HEK293 (cell line): ENCODE measurements at regions not wholly inside any gene's neighbourhood (a gene's known extent, or its start where the extent isn't known, plus 50 kb on each side); places are given as distances from the start of the nearest gene placed in this dataset.

Source experiments
- CTCF ChIA-PET: fragments of 350-600 bp; formaldehyde crosslinking; extraction: SDS; loops from one replicate; lab custom pipeline; 2021; ENCODE audit warnings: antibody characterized with exemption; lab: Yijun Ruan, JAX
- POLR2A ChIA-PET: fragments of 300-600 bp; formaldehyde crosslinking; extraction: SDS; loops from one replicate; lab custom pipeline; 2020; ENCODE audit warnings: antibody characterized with exemption, inconsistent platforms; lab: Yijun Ruan, JAX
- H3K27ac ChIP-seq: fragments of 200-500 bp; sonication (Bioruptor generic); 2 replicates; pipeline ENCODE4 v1.5.1; 2014; ENCODE audit warnings: low read depth, low read length, control low read depth, inconsistent platforms; ENCODE audit errors: extremely low read depth
- H3K36me3 ChIP-seq, 2 experiments: fragments of 200-500 bp in 1 of 2; sonication (Bioruptor generic) in 1 of 2; 1 replicate in 1 of 2; 2 replicates in 1 of 2; pipeline ENCODE4 v1.5.1; 2014 to 2017; ENCODE audit warnings: inconsistent platforms in 2 of 2, low read length in 2 of 2; ENCODE audit not compliant: control insufficient read depth in 2 of 2, insufficient read depth in 1 of 2
- H3K4me1 ChIP-seq: fragments of 200-500 bp; sonication (Bioruptor generic); 2 replicates; pipeline ENCODE4 v1.5.1; 2014; ENCODE audit warnings: mild to moderate bottlenecking, low read length, inconsistent platforms; ENCODE audit not compliant: control insufficient read depth, insufficient read depth
- H3K4me3 ChIP-seq: 2 replicates; pipeline ENCODE4 v1.5.1; 2011; ENCODE audit warnings: low read depth, mild to moderate bottlenecking, control low read depth, low read length, moderate library complexity
- H3K9me3 ChIP-seq: fragments of 200-500 bp; sonication (Bioruptor generic); 2 replicates; pipeline ENCODE4 v1.5.1; 2014; ENCODE audit warnings: low read depth, low read length, inconsistent platforms; ENCODE audit not compliant: control insufficient read depth, insufficient read depth
- BCL11B ChIP-seq: fragments of 450-650 bp; formaldehyde crosslinking; IDR thresholded peaks from 2 replicates; pipeline ENCODE4 v1.5.1; 2016; ENCODE audit warnings: low read depth, missing biosample characterization, missing genetic modification characterization
- EGR2 ChIP-seq: fragments of 450-650 bp; formaldehyde crosslinking; IDR thresholded peaks from 2 replicates; pipeline ENCODE4 v1.5.1; 2016; ENCODE audit warnings: low read depth, missing biosample characterization, missing genetic modification characterization
- HOXA7 ChIP-seq: sonication (generic); formaldehyde crosslinking; IDR thresholded peaks from 2 replicates; pipeline ENCODE4 v1.8.1; 2022; ENCODE audit warnings: missing genetic modification reagents, borderline replicate concordance
- KLF1 ChIP-seq: fragments of 450-650 bp; formaldehyde crosslinking; IDR thresholded peaks from 2 replicates; pipeline ENCODE4 v1.5.1; 2016; ENCODE audit warnings: missing biosample characterization, missing genetic modification characterization
- KLF16 ChIP-seq: fragments of 450-650 bp; formaldehyde crosslinking; IDR thresholded peaks from 2 replicates; pipeline ENCODE4 v1.5.1; 2017; ENCODE audit warnings: missing biosample characterization, missing genetic modification characterization
- REPIN1 ChIP-seq: fragments of 450-650 bp; formaldehyde crosslinking; IDR thresholded peaks from 2 replicates; pipeline ENCODE4 v1.5.1; 2017; ENCODE audit warnings: missing biosample characterization, missing genetic modification characterization, low read depth
- SALL2 ChIP-seq: fragments of 450-650 bp; formaldehyde crosslinking; IDR thresholded peaks from 2 replicates; pipeline ENCODE4 v1.5.0; 2017; ENCODE audit warnings: missing biosample characterization, mild to moderate bottlenecking, missing genetic modification characterization, borderline replicate concordance
- SP3 ChIP-seq: fragments of 450-650 bp; formaldehyde crosslinking; IDR thresholded peaks from 2 replicates; pipeline ENCODE4 v1.5.1; 2016; ENCODE audit warnings: missing biosample characterization, missing genetic modification characterization
- SP7 ChIP-seq: fragments of 450-650 bp; formaldehyde crosslinking; IDR thresholded peaks from 2 replicates; pipeline ENCODE4 v1.5.1; 2016; ENCODE audit warnings: missing biosample characterization, missing genetic modification characterization
- ZBTB11 ChIP-seq: fragments of 450-650 bp; formaldehyde crosslinking; conservative IDR thresholded peaks from 2 replicates; pipeline ENCODE4 v1.5.1; 2016; ENCODE audit warnings: low read depth, missing biosample characterization, missing genetic modification characterization
- ZBTB17 ChIP-seq: fragments of 450-650 bp; formaldehyde crosslinking; IDR thresholded peaks from 2 replicates; pipeline ENCODE4 v1.5.1; 2016; ENCODE audit warnings: missing biosample characterization, missing genetic modification characterization
- ZBTB21 ChIP-seq: fragments of 450-650 bp; formaldehyde crosslinking; IDR thresholded peaks from 2 replicates; pipeline ENCODE4 v1.5.1; 2017; ENCODE audit warnings: missing biosample characterization, missing genetic modification characterization
- ZBTB48 ChIP-seq: fragments of 450-650 bp; formaldehyde crosslinking; IDR thresholded peaks from 2 replicates; pipeline ENCODE4 v1.5.1; 2016; ENCODE audit warnings: missing biosample characterization, missing genetic modification characterization
- ZBTB6 ChIP-seq: fragments of 450-650 bp; formaldehyde crosslinking; IDR thresholded peaks from 2 replicates; pipeline ENCODE4 v1.5.1; 2017; ENCODE audit warnings: missing biosample characterization, missing genetic modification characterization
- ZBTB8A ChIP-seq: fragments of 450-650 bp; formaldehyde crosslinking; IDR thresholded peaks from 2 replicates; pipeline ENCODE4 v1.5.1; 2016; ENCODE audit warnings: missing biosample characterization, missing genetic modification characterization
- ZEB2 ChIP-seq: fragments of 450-650 bp; formaldehyde crosslinking; IDR thresholded peaks from 2 replicates; pipeline ENCODE4 v1.5.1; 2016; ENCODE audit warnings: missing biosample characterization, missing genetic modification characterization
- ZFHX2 ChIP-seq: fragments of 450-650 bp; formaldehyde crosslinking; conservative IDR thresholded peaks from 2 replicates; pipeline ENCODE4 v1.5.1; 2016; ENCODE audit warnings: missing biosample characterization, missing genetic modification characterization
- ZNF175 ChIP-seq: fragments of 450-650 bp; formaldehyde crosslinking; IDR thresholded peaks from 2 replicates; pipeline ENCODE4 v1.5.1; 2016; ENCODE audit warnings: missing biosample characterization, missing genetic modification characterization
- ZNF211 ChIP-seq: fragments of 450-650 bp; formaldehyde crosslinking; IDR thresholded peaks from 2 replicates; pipeline ENCODE4 v1.5.1; 2016; ENCODE audit warnings: low read depth, missing biosample characterization, missing genetic modification characterization
- ZNF214 ChIP-seq: fragments of 450-650 bp; formaldehyde crosslinking; IDR thresholded peaks from 2 replicates; pipeline ENCODE4 v1.5.1; 2017; ENCODE audit warnings: missing biosample characterization, mild to moderate bottlenecking, missing genetic modification characterization, borderline replicate concordance
- ZNF23 ChIP-seq: fragments of 450-650 bp; formaldehyde crosslinking; IDR thresholded peaks from 2 replicates; pipeline ENCODE4 v1.5.1; 2016; ENCODE audit warnings: missing biosample characterization, missing genetic modification characterization, borderline replicate concordance
- ZNF354C ChIP-seq: fragments of 450-650 bp; formaldehyde crosslinking; IDR thresholded peaks from 2 replicates; pipeline ENCODE4 v1.5.1; 2016; ENCODE audit warnings: missing biosample characterization, missing genetic modification characterization, low read depth, borderline replicate concordance
- ZNF362 ChIP-seq: fragments of 450-650 bp; formaldehyde crosslinking; IDR thresholded peaks from 2 replicates; pipeline ENCODE4 v1.5.1; 2016; ENCODE audit warnings: missing biosample characterization, missing genetic modification characterization
- ZNF404 ChIP-seq: fragments of 450-650 bp; formaldehyde crosslinking; IDR thresholded peaks from 2 replicates; pipeline ENCODE4 v1.5.1; 2017; ENCODE audit warnings: missing biosample characterization, missing genetic modification characterization
- ZNF416 ChIP-seq: fragments of 450-650 bp; formaldehyde crosslinking; IDR thresholded peaks from 2 replicates; pipeline ENCODE4 v1.5.1; 2016; ENCODE audit warnings: missing biosample characterization, missing genetic modification characterization
- ZNF423 ChIP-seq: fragments of 450-650 bp; formaldehyde crosslinking; IDR thresholded peaks from 2 replicates; pipeline ENCODE4 v1.5.1; 2016; ENCODE audit warnings: missing biosample characterization, missing genetic modification characterization
- ZNF560 ChIP-seq: fragments of 450-650 bp; formaldehyde crosslinking; IDR thresholded peaks from 2 replicates; pipeline ENCODE4 v1.5.1; 2017; ENCODE audit warnings: missing biosample characterization, missing genetic modification characterization, borderline replicate concordance
- ZNF626 ChIP-seq: fragments of 450-650 bp; sonication (Bioruptor Pico); formaldehyde crosslinking; IDR thresholded peaks from 2 replicates; pipeline ENCODE4 v1.5.1; 2018; ENCODE audit warnings: missing biosample characterization, missing genetic modification characterization, inconsistent platforms
- ZNF639 ChIP-seq: fragments of 450-650 bp; formaldehyde crosslinking; IDR thresholded peaks from 2 replicates; pipeline ENCODE4 v1.5.1; 2016; ENCODE audit warnings: missing biosample characterization, missing genetic modification characterization
- ZNF707 ChIP-seq: fragments of 450-650 bp; formaldehyde crosslinking; IDR thresholded peaks from 2 replicates; pipeline ENCODE4 v1.5.1; 2016; ENCODE audit warnings: missing biosample characterization, missing genetic modification characterization

GRCh38 chr1:82875170-82875569 lies 1074.4 kb downstream of the ADGRL2 start:
- TF ChIP-seq ZNF211 (tag by site-specific recombination), result no peak
- TF ChIP-seq KLF16 (tag by site-specific recombination), result no peak
- TF ChIP-seq ZNF362 (tag by site-specific recombination), result no peak
- no peak for TF ChIP-seq SALL2
- no peak for TF ChIP-seq ZNF416
- no peak for TF ChIP-seq ZBTB8A (tag by site-specific recombination)
- no peak for TF ChIP-seq ZEB2 (tag by site-specific recombination)
- TF ChIP-seq ZNF560 (tag by site-specific recombination), result no peak
- no peak for TF ChIP-seq KLF1
- no peak for TF ChIP-seq SP3 (tag by site-specific recombination)
- POLR2A ChIA-PET, result no interaction called here
- no peak overlapping the region for H3K27ac ChIP-seq
- no peaks in the 10 kb centered on the region for H3K9me3 ChIP-seq
- H3K4me3 ChIP-seq, result no peak overlapping the region
- H3K4me1 ChIP-seq, result no peaks in the 10 kb centered on the region
- H3K36me3 ChIP-seq, result no peaks in the 10 kb centered on the region
- CTCF ChIA-PET, result no interaction called here

- no peak overlapping the region for H3K4me3 ChIP-seq
- ChIA-PET POLR2A (no interaction called here), CTCF (no interaction called here)
- no peaks in the 10 kb centered on the region for H3K9me3 ChIP-seq
- H3K36me3 ChIP-seq, result no peaks in the 10 kb centered on the region
- TF ChIP-seq EGR2 (no peak), ZNF175 (no peak), ZNF23 (tag by site-specific recombination) (no peak), BCL11B (tag by site-specific recombination) (no peak), ZNF626 (tag by site-specific recombination) (no peak), ZBTB6 (tag by site-specific recombination) (no peak), ZBTB21 (no peak)
- H3K4me1 ChIP-seq, result no peaks in the 10 kb centered on the region
- H3K27ac ChIP-seq, result no peak overlapping the region
Observed at GRCh38 chr1:82874041-82874440, 1073.3 kb downstream of the ADGRL2 start.

GRCh38 chr1:82870332-82870731 lies 1069.6 kb downstream of the ADGRL2 start:
- ChIA-PET POLR2A (no interaction called here), CTCF (no interaction called here)
- no peaks in the 10 kb centered on the region for H3K36me3 ChIP-seq
- no peaks in the 10 kb centered on the region for H3K4me1 ChIP-seq
- no peak overlapping the region for H3K4me3 ChIP-seq
- no peaks in the 10 kb centered on the region for H3K9me3 ChIP-seq
- H3K27ac ChIP-seq, result no peak overlapping the region
- TF ChIP-seq ZNF354C (tag by site-specific recombination) (no peak), ZNF707 (no peak), ZBTB17 (tag by site-specific recombination) (no peak), REPIN1 (no peak), ZFHX2 (tag by site-specific recombination) (no peak), HOXA7 (CRISPR knock-in tag) (no peak), ZNF404 (tag by site-specific recombination) (no peak), ZBTB11 (tag by site-specific recombination) (no peak), ZNF639 (no peak), ZNF423 (tag by site-specific recombination) (no peak), ZNF214 (tag by site-specific recombination) (no peak), ZBTB48 (tag by site-specific recombination) (no peak), SP7 (tag by site-specific recombination) (no peak)
